OCI-LY7 (cell line): ENCODE measurements at regions not wholly inside any gene's neighbourhood (a gene's known extent, or its start where the extent isn't known, plus 50 kb on each side); places are given as distances from the start of the nearest gene placed in this dataset.

Source experiments
- BruUV-seq: library from RNA; stranded (reverse); fragments of 400-500 nt; replicated peaks from 2 replicates; lab custom pipeline; 2021; lab: Mats Ljungman, UMichigan
- CTCF ChIA-PET: fragments of 300-600 bp; sonication (Branson Sonifier 250); formaldehyde crosslinking; loops from one replicate; lab custom pipeline; 2022; ENCODE audit warnings: antibody characterized with exemption; ENCODE audit not compliant: unreplicated experiment; lab: Charles Lee
- POLR2A ChIA-PET: fragments of 300-600 bp; sonication (Branson Sonifier 250); formaldehyde crosslinking; loops from one replicate; lab custom pipeline; 2022; ENCODE audit warnings: antibody characterized with exemption; lab: Charles Lee
- DNase-seq: peaks from one replicate; pipeline ENCODE4 v3.0.0-alpha.2; 2015; ENCODE audit warnings: low spot score
- H2AFZ ChIP-seq: fragments of 200-600 bp; sonication (generic), shearing (Covaris generic); 2 replicates; pipeline ENCODE4 v1.6.1; 2014; ENCODE audit warnings: mild to moderate bottlenecking, antibody characterized with exemption, low read length, moderate library complexity
- H3K27ac ChIP-seq: fragments of 200-600 bp; sonication (generic); 2 replicates; pipeline ENCODE4 v1.5.1; 2014; ENCODE audit warnings: mixed run types, low read depth, mild to moderate bottlenecking, moderate library complexity, low read length, inconsistent platforms; ENCODE audit not compliant: poor library complexity, severe bottlenecking
- H3K36me3 ChIP-seq: fragments of 200-600 bp; sonication (generic); 2 replicates; pipeline ENCODE4 v1.6.1; 2014; ENCODE audit warnings: mild to moderate bottlenecking, antibody characterized with exemption, low read length, moderate library complexity, mixed read lengths; ENCODE audit not compliant: insufficient read depth
- H3K4me1 ChIP-seq: fragments of 200-600 bp; sonication (generic); 2 replicates; pipeline ENCODE4 v1.5.1; 2014; ENCODE audit warnings: mild to moderate bottlenecking, low read length; ENCODE audit not compliant: insufficient read depth, poor library complexity, severe bottlenecking
- H3K4me2 ChIP-seq: fragments of 200-600 bp; sonication (generic); 2 replicates; pipeline ENCODE4 v1.6.1; 2014; ENCODE audit warnings: mild to moderate bottlenecking, low read length
- H3K4me3 ChIP-seq: fragments of 200-600 bp; sonication (generic); 2 replicates; pipeline ENCODE4 v1.5.1; 2014; ENCODE audit warnings: mild to moderate bottlenecking, low read depth, low read length; ENCODE audit not compliant: poor library complexity, severe bottlenecking
- H3K79me2 ChIP-seq: fragments of 200-600 bp; sonication (generic); 2 replicates; pipeline ENCODE4 v1.6.1; 2016; ENCODE audit warnings: low read depth, mild to moderate bottlenecking, low read length, moderate library complexity, mixed read lengths; ENCODE audit not compliant: insufficient read depth
- H3K9me2 ChIP-seq: fragments of 200-600 bp; sonication (generic); 2 replicates; pipeline ENCODE4 v1.6.1; 2016; ENCODE audit warnings: mild to moderate bottlenecking, low read length, mixed read lengths; ENCODE audit not compliant: insufficient read depth
- H3K9me3 ChIP-seq: fragments of 200-600 bp; sonication (generic); 2 replicates; pipeline ENCODE4 v1.6.1; 2014; ENCODE audit warnings: mild to moderate bottlenecking, mixed run types, low read length, mixed read lengths
- H4K20me1 ChIP-seq: fragments of 200-600 bp; sonication (generic); 2 replicates; pipeline ENCODE4 v1.6.1; 2014; ENCODE audit warnings: mild to moderate bottlenecking, antibody characterized with exemption, low read length, moderate library complexity, mixed read lengths; ENCODE audit not compliant: insufficient read depth
- CTCF ChIP-seq: fragments of 200-600 bp; sonication (generic); conservative IDR thresholded peaks from 2 replicates; pipeline ENCODE4 v1.5.1; 2014; ENCODE audit warnings: mild to moderate bottlenecking, antibody characterized with exemption, low read length, moderate library complexity, mixed read lengths
- EZH2phosphoT487 ChIP-seq: fragments of 200-600 bp; sonication (generic); IDR thresholded peaks from 2 replicates; pipeline ENCODE4 v1.6.1; 2018; ENCODE audit warnings: low read depth, borderline replicate concordance, mild to moderate bottlenecking, mixed run types, antibody characterized with exemption, low read length, moderate library complexity, mixed read lengths
- intact Hi-C: fragments of 100-400 bp; cut with micrococcal nuclease; formaldehyde crosslinking; loops from one replicate; pipeline ENCODE4 v1.10.0; 2022; ENCODE audit not compliant: unreplicated experiment

DNA sequence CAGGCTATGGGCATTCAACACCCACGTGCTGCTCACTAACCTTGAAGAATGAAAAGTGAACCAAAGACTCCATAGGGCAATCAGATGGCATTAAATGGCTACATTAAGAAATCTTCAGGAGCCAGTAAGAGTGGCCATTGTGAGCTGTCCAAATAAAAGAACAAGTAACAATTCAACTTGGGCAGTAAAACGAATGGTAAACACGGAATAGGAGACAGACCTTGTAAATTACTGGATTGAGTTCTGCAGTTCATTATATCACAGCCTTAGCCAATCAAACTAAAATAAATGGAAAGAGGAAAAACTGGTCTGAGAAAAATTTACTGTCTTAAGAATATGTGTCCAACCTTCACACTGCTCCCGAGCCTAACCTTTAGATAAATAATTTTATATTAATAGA, 306.5 kb upstream of the ZNF521 start:
- TF ChIP-seq CTCF (no peak), EZH2phosphoT487 (no peak)
- no peak for DNase-seq

GRCh38 chr18:25651553-25651952, 299.6 kb upstream of the ZNF521 start:
- CTCF ChIA-PET: no interaction called here
- TF ChIP-seq CTCF: no peak
- no peak for TF ChIP-seq EZH2phosphoT487
- H3K4me1 ChIP-seq: no peaks in the 10 kb centered on the region

More for the DNA sequence above, 306.5 kb upstream of the ZNF521 start:
- BruUV-seq: no TSS peak
- Histone ChIP-seq H3K36me3 (no peaks in the 10 kb centered on the region), H3K4me2 (no peak overlapping the region), H3K9me2 (no peaks in the 10 kb centered on the region), H3K27ac (no peak overlapping the region), H2AFZ (no peak overlapping the region), H3K4me1 (no peaks in the 10 kb centered on the region), H3K9me3 (no peaks in the 10 kb centered on the region), H3K4me3 (no peak overlapping the region), H3K79me2 (no peaks in the 10 kb centered on the region), H4K20me1 (no peaks in the 10 kb centered on the region)
- CTCF ChIA-PET: no interaction called here
- POLR2A ChIA-PET: no interaction called here
- intact Hi-C loops: no loop called here

GRCh38 chr18:25650201-25650941, 298.4 kb upstream of the ZNF521 start:
- CTCF ChIA-PET: no interaction called here
- BruUV-seq: no TSS peak
- no peaks in the 10 kb centered on the region for H3K9me3 ChIP-seq

More at GRCh38 chr18:25651553-25651952, 299.6 kb upstream of the ZNF521 start:
- Histone ChIP-seq H3K4me3 (no peak overlapping the region), H4K20me1 (no peaks in the 10 kb centered on the region), H3K9me2 (no peaks in the 10 kb centered on the region), H3K4me2 (no peak overlapping the region), H2AFZ (no peak overlapping the region), H3K36me3 (no peaks in the 10 kb centered on the region), H3K9me3 (no peaks in the 10 kb centered on the region), H3K27ac (no peak overlapping the region), H3K79me2 (no peaks in the 10 kb centered on the region)
- intact Hi-C loops: no loop called here
- DNase-seq: no peak
- no TSS peak for BruUV-seq
- POLR2A ChIA-PET: no interaction called here

More at GRCh38 chr18:25650201-25650941, 298.4 kb upstream of the ZNF521 start:
- no peak overlapping the region for H3K27ac ChIP-seq
- no peaks in the 10 kb centered on the region for H3K9me2 ChIP-seq
- no peaks in the 10 kb centered on the region for H3K79me2 ChIP-seq
- no peak overlapping the region for H3K4me2 ChIP-seq
- H4K20me1 ChIP-seq: no peaks in the 10 kb centered on the region
- no peaks in the 10 kb centered on the region for H3K36me3 ChIP-seq
- TF ChIP-seq EZH2phosphoT487 (no peak), CTCF (no peak)
- no peak overlapping the region for H2AFZ ChIP-seq
- no peaks in the 10 kb centered on the region for H3K4me1 ChIP-seq
- intact Hi-C loops: no loop called here
- POLR2A ChIA-PET: no interaction called here
- H3K4me3 ChIP-seq: no peak overlapping the region
- DNase-seq: no peak
